ENCODE measurements at regions not wholly inside any gene's neighbourhood (a gene's known extent, or its start where the extent isn't known, plus 50 kb on each side); places are given as distances from the start of the nearest gene placed in this dataset.

- H3K4me3 ChIP-seq (ENCODE audit: low read depth, low read length): no peak overlapping the region
- no peak for DNase-seq (ENCODE audit: low read depth)
- TF ChIP-seq CTCF (IDR thresholded peaks at IDR 0.05; ENCODE audit: low read depth, low read length, missing control alignments): no peak
These were observed 453.9 kb downstream of the ETS1 start for GRCh38 chr11:128133501-128133900.

GRCh38 chr11:128130052-128130451, 457.3 kb downstream of the ETS1 start:
- H3K4me3 ChIP-seq (ENCODE audit: low read depth, low read length): no peak overlapping the region
- TF ChIP-seq CTCF (IDR thresholded peaks at IDR 0.05; ENCODE audit: low read depth, low read length, missing control alignments): no peak
- no peak for DNase-seq (ENCODE audit: low read depth)

- DNase-seq (ENCODE audit: low read depth): no peak
- TF ChIP-seq CTCF (IDR thresholded peaks at IDR 0.05; ENCODE audit: low read depth, low read length, missing control alignments): no peak
- H3K4me3 ChIP-seq (ENCODE audit: low read depth, low read length): no peak overlapping the region
These were observed 461.6 kb downstream of the ETS1 start for GRCh38 chr11:128125723-128126122.

GRCh38 chr11:128116885-128117284, 470.5 kb downstream of the ETS1 start:
- no peak overlapping the region for H3K4me3 ChIP-seq (ENCODE audit: low read depth, low read length)
- DNase-seq (ENCODE audit: low read depth): no peak
- TF ChIP-seq CTCF (IDR thresholded peaks at IDR 0.05; ENCODE audit: low read depth, low read length, missing control alignments): no peak

GRCh38 chr11:128116447-128116846, 470.9 kb downstream of the ETS1 start:
- no peak for DNase-seq (ENCODE audit: low read depth)
- TF ChIP-seq CTCF (IDR thresholded peaks at IDR 0.05; ENCODE audit: low read depth, low read length, missing control alignments): no peak
- no peak overlapping the region for H3K4me3 ChIP-seq (ENCODE audit: low read depth, low read length)

- no peak overlapping the region for H3K4me3 ChIP-seq (ENCODE audit: low read depth, low read length)
- TF ChIP-seq CTCF (IDR thresholded peaks at IDR 0.05; ENCODE audit: low read depth, low read length, missing control alignments): no peak
- DNase-seq (ENCODE audit: low read depth): no peak
These were observed 481.4 kb downstream of the ETS1 start for GRCh38 chr11:128105950-128106349.

GRCh38 chr11:128105511-128105910, 481.8 kb downstream of the ETS1 start:
- H3K4me3 ChIP-seq (ENCODE audit: low read depth, low read length): no peak overlapping the region
- no peak for TF ChIP-seq CTCF (IDR thresholded peaks at IDR 0.05; ENCODE audit: low read depth, low read length, missing control alignments)
- no peak for DNase-seq (ENCODE audit: low read depth)

Measured in GM12864 (cell line).